Posterior vena cava (tissue), 2 donors: ENCODE measurements at regions not wholly inside any gene's neighbourhood (a gene's known extent, or its start where the extent isn't known, plus 50 kb on each side); places are given as distances from the start of the nearest gene placed in this dataset.
"Not testable (repeated sequence)": the region's sequence is repeated elsewhere in the genome, so short reads cannot be mapped to it uniquely, and the experiment has no call there.

ENCODE experiments used
- DNase-seq: peaks from one replicate; pipeline ENCODE4 v3.0.0-alpha.2; 2020; ENCODE audit warnings: low spot score
- intact Hi-C, 2 donors: fragments of 100-400 bp; cut with DNase I; formaldehyde crosslinking; loops; one replicate each; pipeline versions ENCODE4 v1.14.1 to v1.14.2; 2022 to 2023
- donor health status: DM: yes; HTN: yes; CAD: no.
- donor health status: DM: yes; HTN: yes; CAD: no.

DNA sequence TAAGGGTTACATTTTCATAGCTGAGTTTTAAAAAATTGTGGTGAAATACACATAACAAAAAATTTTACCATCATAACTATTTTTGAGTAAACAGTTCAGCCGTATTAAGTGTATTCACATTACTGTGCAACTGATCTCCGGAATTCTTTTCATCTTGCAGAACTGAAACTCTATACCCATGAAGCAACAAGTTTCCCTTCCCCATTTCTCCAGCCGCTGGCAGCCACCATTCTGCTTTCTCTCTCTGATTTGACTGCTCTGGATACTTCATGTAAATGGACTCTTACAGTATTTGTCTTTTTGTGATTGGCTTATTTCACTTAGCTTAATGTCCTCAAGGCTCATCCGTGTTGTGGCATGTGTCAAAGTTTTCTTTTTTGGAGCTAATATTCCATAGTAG lies 341.6 kb downstream of the QKI start:
- intact Hi-C loops: no loop called here

DNA sequence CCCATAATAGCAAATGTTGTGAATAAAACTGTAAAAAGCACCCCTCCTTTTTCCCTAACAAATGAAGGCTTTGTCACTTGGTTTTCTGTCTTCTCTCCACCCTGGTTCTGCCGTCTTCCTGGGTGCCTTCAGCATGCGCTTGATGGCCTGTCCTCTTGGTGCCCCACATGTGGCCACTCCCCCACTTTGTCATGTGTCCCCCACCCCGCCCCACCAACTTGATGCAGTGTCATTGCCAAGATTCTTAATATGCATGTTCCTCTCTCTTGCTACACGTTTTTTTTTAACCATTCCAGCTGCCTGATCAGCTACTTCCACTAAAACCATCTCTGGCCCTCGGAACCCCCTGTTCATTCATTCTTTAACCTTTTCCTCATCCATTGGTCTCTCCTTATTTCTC lies 340.3 kb downstream of the QKI start:
- intact Hi-C loops: no loop called here
- DNase-seq: no peak

More for the DNA sequence above, 341.6 kb downstream of the QKI start:
- DNase-seq: no peak

DNA sequence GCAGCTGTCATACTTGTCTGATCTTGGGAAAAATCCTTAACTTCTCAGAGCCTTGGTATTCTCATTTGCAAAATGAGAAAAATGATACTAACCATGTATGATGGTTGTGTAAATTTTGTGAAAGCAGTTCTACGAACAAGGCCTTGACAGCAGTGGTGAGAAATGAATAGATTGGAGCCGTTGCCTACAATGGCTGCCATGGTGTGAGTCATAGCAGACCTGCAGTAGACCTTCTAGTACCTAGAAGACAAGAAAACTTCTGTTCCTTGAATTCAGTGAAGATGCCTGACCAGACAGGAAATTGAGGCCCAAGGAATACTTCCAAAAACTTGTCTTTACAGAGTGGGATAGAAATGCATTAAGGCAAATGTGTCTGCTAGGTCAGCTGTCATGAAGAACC lies 338.9 kb downstream of the QKI start:
- intact Hi-C loops: no loop called here
- no peak for DNase-seq

DNA sequence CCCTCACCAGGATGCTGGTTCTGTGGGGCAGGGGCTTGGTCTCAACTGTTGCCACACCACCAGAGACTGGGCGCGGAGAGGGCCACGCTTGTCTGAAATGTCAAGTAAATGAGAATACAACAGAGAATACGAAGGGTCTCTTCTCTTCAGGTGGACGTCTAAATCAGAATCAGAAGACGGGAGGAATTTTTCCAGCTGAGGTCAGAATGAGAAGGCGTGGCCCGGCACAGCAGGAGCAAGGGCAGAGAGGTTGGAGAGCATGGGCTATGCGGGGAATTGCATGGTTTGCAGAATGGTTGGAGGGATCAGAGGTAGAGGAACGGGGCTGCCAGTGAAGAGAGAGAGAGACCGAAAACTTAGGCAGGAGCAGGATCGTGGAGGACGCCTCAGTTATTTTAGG lies 337.9 kb downstream of the QKI start:
- no peak for DNase-seq
- intact Hi-C loops: no loop called here

DNA sequence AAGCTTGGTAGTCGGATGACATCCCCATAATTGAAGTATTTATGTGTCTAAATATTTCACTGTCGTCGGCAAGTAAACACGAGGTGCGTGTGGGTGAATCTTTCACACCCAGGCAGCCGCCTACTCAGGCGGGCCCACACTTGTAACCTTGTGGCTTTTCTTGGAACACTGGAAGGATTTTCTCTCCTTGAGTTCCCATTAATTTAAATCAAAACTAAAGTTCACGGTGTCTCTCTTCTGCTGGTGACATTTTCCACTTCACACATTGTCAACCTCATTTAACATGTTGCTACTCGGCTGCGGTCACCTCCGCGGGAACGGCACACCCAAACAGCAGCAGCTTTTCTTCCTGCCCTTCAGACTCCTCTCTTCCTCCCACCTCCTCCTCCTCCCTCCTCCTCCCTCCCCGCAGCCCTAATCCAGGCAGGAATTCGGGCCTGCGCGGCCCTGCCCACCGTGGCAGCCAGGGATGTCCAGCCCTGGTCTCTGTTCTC lies 336.6 kb downstream of the QKI start:
- intact Hi-C loops: no loop called here
- DNase-seq: no peak

DNA sequence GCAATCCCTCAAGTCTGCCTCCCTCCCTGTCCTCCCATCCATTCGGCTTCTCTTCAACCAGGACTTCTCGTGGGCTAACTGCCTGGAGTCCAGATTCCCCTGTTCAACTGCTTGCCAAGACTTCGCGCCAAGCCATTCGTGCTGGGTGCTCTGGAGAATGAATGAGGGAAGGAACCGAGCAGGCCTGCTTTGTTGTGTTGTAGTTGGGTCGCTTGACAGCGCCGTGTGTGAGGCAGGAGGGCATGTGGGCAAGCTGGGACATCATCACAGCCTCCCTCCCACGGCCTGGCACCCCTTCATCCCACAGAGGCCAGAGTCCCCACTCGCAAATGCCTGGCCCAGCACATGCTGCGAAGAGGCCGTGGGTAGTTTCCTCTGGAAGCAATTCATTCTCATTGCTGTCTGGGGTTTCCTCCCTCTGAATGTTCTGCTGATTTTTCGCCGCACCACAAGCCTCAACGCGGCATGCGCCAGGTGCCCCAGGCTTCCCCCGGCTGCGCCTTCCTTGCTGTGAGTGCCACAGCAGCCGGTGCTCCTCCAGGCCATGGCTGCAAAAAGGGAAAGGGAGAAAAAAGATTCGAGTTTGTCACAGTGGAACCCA lies 336.0 kb downstream of the QKI start:
- no peak for DNase-seq
- intact Hi-C loops: no loop called here

DNA sequence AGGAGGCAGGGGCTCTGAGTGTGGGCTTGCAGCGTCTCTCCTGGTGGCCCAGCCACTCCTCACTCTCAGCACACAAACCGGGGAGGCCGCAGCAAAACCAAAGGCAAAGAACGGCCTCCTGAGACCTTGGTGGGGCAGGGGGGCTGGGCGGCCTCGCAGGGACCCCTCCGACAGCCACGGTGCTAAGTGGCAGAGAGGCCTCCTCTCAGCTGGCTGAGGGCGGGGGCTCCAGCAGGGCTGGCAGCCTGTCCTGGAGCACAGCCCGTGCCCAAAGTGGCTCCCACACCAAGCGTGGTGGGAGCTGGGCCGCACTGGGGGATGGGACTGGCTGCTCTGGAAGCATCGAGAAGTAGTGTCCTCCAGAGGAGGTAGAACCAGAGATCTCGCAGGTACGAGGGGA lies 334.4 kb downstream of the QKI start:
- intact Hi-C loops: no loop called here

DNA sequence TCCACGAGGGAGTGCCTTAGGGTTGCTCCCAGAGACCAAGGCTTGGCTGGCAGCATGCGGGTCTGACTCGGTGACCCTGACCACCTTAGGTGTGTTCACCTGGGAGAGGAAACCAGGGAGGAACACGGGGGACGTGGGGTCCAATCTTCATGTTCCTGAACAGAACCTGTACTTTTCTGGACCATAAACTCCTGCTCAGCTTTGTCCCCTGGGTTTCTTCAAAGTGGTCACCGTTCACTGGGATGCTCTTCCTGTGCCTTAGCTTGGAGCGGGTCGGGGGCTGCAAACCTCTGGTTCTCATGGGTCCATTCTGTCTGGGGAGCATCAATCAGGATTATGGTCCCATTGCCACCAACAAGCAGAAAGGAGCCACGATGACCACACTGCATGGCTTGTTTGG lies 333.5 kb downstream of the QKI start:
- DNase-seq: peak; percentile 40
- intact Hi-C loops: no loop called here

More for the DNA sequence above, 334.4 kb downstream of the QKI start:
- no peak for DNase-seq

DNA sequence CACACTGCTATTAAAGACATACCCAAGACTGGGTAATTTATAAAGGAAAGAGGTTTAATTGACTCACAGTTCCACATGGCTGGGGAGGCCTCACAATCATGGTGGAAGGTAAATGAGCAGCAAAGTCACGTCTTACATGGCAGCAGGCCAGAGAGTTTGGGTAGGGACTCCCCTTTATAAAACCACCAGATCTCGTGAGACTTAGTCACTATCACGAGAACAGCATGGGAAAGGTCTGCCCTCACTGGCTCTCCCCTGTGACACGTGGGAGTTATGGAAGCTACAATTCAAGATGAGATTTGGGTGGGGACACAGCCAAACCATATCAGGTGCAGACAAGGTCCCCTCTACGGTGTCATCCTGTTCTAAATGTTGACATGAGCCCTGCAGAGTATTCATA lies 332.5 kb downstream of the QKI start:
- DNase-seq, intact Hi-C loops: not testable (repeated sequence)

DNA sequence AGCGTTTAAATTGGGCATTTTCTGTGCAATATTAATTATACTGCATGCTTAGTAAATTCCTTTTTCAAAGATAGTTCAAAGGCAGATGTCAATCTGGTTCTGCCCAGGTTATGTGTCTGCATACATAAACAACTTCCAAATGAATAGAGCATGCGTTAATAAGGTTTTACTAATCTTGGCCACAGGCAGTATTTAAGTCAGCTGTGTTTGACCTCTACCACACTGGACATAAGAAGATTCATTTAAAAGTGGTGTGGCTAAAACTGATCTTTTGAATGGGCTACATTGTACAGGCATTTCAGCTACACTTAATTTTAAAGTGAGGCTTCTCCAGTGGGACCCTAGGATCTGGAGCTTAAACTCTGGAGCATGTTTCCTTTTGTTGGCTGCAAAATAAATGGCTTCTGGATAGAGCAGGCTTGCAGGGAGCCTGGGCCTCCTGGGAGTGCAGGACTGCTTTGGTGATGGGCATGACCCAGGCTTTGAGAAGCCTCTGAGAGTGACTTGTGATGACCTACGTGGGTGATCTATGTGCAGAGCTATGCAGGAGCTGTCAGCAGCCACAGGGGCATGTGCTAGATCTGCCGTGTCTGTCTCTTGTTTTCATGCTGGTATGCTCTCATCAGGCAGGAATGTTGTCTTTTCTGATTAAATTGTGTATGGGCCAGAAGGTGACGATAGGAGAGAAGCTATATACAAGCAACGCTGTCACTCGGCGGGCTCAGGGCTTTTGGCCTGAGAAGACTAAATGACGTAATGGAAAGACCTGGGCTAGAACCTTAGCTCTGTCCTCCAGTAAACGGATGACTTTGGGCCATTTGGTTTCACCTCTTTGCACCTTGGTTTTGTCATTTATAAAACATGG lies 331.2 kb downstream of the QKI start:
- peak; percentile 64 for DNase-seq
- intact Hi-C loops: no loop called here

DNA sequence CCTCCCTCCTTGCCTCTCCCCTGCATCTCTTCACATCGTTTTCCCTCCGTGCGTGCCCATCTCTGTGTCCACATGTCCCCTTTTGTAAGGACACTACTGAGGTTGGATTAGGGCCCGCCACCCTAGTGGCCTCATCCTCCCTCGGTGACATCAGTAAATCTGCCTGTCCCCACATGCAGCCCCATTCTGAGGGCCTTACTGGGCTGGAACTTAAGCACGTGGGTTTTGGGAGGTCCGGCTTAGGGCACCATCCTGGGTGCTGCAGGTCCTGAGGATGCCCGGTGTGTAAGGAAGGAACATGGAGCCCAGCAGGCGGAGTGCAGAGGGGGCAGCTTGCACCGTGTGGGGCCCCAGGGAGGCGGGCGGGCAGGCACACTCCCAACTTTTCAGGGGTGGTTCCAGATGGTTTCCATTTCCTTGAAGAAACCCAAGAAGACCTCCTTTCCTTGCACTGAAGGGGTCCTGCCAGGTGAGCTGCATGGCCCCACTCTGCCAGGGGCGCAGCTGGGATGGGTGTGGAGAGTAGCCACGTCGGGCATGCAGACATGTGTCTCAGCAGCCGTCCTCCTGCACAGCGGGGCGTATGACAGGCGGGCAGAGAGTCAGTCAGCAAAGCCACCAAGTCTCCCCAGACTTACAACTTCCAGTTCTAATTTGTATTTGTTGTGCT lies 329.9 kb downstream of the QKI start:
- DNase-seq: peak; percentile 68
- intact Hi-C loops: no loop called here

DNA sequence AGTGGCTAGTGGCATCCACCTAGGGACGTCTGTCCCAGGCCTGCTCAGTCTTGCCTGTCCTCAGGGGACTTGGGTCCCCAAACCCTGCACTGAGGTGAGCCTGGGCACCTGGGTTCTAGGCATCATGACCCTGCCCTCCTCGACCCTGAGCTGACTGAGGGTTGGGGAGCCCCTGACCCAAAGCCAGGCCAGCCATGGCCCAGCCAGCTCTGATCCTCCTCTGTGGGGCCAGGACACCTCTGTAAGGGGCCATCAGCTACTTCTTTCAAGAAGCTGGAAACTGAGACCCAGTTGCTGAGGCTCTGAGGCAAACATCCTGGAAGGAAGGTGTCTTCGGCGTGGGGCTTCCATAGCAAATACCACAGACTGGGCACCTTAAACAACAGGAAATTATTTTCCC lies 329.3 kb downstream of the QKI start:
- DNase-seq: peak; percentile 76
- intact Hi-C loops: no loop called here

DNA sequence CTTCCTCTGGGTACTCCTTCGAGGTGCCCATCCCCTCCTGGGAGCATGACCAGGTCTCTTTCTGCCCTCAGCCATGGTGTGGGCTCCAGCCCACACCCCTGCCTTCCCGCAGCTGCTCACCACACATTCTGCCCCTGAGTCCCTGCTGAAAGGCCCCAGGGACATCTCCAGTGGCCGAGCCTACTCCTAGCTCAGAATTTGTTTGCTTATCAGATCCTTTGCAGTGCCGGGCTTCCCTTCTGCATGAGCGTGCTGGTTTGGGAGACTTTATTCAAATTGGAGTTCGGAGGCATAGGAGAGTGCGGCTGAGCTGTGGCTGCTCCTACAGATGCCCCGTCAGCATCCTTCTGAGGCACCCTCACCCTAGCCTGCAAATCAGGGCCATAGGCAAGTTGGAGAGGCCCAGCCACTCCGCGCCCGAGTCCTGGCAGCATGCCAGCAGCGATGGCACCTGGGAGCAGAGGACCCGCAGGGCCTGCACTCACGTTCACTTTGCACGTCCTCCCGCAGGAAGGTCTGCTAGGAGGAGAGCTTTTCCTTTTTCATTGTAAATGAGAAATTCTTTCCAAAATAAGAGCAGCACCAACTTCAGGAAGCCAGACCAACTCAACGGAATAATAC lies 327.3 kb downstream of the QKI start:
- peak; percentile 64 for DNase-seq
- intact Hi-C loops: no loop called here

DNA sequence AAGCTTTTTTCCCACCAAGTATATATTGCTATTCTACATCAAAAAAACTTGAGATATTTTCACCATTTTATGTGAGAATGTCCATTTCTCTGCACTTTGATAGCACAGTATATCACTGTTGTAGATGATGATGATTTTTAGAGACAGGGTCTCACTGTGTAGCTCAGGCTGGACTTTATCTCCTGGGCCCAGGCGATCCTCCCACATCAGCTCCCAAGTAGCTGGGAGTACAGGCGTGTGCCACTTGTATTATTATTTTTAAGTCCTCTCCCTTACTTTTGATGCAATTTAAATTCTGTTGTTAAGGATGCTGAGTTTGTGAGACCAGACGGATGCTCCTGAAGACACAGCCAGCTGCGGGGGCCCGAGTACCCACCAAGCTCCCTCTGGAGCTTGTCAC lies 326.8 kb downstream of the QKI start:
- DNase-seq: no peak
- intact Hi-C loops: no loop called here

DNA sequence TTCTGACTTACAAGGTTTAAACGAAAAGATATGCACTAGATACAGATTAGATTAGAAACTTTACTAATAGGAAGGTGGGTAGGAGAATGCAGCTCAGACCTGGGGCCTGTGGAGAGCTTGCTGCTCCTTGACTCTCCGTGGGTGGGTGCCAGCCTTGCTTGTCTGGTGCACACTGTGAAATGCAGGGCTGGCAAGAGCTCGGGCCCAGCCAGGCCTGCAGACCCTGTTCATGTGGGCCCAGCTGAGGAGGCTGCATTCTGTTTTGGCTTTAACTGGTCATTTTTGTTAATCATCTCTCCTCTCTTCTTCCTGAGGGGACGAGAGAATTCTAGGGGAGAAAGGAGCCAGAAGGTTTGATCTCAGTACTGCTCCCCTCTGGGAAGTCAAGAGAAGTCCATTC lies 325.4 kb downstream of the QKI start:
- intact Hi-C loops: no loop called here
- DNase-seq: peak; percentile 45

DNA sequence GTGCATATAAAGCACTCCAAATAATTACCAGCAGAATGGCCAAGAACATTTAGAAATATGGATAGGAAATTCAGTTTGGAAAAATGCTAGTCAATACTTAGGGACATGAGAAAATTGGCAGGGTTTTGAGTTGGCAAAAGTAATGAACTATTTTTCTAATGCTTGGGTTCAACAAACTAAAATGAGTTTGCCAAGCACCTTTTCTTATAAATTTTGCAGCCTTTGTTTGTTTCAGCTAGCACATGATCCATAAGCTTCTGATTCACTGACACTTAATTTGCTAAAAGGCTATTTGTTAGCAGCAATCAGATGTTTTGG lies 324.8 kb downstream of the QKI start:
- DNase-seq: no peak
- intact Hi-C loops: no loop called here

DNA sequence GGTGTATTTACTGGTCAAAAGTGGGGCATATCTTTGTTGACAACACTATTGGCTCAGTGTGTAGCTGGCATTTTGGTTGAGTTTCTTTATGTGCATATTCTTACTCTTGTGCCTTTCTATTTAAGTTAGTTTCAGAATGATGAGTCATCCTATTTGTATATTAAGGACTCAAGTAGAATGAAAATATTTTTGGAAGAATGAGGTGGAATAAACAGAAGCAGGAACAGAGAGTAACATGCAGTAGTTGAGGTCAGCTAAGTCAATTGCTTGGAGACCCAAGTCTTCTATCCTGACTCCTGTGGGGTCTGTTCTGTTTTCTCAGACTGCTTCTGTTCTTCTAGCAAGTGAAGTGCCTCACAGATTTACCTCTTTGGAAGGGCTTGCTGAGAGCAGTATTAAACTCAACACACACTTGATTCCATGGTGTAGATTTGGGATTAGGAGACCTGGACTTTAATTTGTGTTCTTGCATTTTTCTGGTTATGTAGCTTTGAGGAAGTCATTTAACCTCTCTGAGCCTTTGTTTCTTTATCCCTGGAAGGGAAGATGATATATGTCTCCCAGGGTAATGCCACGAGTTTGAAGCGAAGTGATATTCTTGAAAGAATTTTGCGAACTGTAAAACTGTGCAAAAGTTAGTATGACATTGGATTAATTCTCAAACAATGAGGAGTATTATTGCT lies 324.3 kb downstream of the QKI start:
- intact Hi-C loops: no loop called here
- DNase-seq: no peak

DNA sequence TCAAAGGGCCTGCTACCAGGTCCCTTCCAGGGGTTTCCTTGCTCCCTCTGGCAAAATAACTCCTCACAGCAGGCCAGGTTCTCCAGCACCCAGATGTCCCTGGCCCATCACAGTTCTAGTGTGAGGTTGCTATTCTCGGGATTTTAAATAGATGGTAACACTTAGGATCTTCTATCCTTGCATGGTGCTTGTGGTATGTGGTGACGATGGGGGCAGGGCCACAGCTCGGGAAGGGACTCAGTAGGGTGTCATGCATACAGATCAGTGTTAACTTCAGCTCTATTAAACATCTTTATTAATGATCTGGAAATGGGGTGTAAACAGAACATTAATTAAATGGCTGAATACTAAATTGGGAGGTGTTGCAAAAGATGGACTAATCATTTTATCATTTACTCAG lies 323.8 kb downstream of the QKI start:
- DNase-seq: peak; percentile 44
- intact Hi-C loops: no loop called here

DNA sequence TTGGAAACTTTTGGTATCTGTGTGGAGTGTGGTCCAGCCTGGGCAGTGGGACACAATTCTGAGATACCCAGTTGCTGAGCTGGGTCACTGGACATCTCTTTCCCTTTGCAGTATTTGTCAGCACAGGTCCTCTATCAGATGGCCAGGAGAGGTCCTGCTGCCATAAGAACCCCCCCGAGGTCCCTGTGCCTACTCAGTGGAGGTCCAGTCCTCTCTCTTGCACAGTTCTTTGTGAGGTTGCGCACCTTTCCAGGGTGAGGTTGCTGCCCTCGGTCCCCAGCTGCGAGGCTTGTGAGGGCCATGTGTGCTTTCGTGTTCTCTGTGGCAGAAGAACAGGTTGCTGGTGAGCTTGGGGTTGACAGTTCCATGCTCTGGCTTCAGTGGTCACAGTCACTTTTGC lies 320.6 kb downstream of the QKI start:
- DNase-seq: no peak
- intact Hi-C loops: no loop called here

DNA sequence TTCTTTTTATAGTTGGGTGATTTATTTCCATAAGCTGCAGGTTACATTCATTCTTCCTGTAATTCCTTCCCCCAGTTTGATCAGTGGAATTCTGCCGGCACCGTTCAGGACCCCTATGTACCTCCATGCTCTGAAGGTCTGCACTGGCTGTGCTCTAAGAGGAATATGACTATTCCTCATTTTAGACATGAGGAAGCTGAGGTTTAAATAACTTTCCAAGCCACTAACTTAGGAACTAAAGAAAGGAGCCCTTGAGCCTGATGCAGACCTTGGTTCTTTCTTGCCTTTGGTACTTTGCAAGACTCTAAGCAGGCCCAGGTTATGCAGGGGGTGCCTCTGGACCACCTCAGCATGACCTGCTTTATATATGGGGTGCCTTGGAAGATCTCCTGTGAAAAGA lies 318.5 kb downstream of the QKI start:
- DNase-seq: no peak
- intact Hi-C loops: no loop called here
